Choroid plexus epithelial cell (primary cell): ENCODE measurements at regions not wholly inside any gene's neighbourhood (a gene's known extent, or its start where the extent isn't known, plus 50 kb on each side); places are given as distances from the start of the nearest gene placed in this dataset.

Experiments
- DNase-seq: peaks from one replicate; pipeline ENCODE4 v3.0.0-alpha.2; 2010; ENCODE audit warnings: low read depth
- H3K4me3 ChIP-seq: 2 replicates; pipeline ENCODE4 v1.5.1; 2011; ENCODE audit warnings: low read depth, mild to moderate bottlenecking, control low read depth, low read length, moderate library complexity
- TF ChIP-seq, protein P1 (sequence below): conservative IDR thresholded peaks from 2 replicates; pipeline ENCODE4 v1.5.1; 2011; ENCODE audit warnings: low read depth, mild to moderate bottlenecking, control low read depth, inconsistent platforms, low read length, moderate library complexity

DNA sequence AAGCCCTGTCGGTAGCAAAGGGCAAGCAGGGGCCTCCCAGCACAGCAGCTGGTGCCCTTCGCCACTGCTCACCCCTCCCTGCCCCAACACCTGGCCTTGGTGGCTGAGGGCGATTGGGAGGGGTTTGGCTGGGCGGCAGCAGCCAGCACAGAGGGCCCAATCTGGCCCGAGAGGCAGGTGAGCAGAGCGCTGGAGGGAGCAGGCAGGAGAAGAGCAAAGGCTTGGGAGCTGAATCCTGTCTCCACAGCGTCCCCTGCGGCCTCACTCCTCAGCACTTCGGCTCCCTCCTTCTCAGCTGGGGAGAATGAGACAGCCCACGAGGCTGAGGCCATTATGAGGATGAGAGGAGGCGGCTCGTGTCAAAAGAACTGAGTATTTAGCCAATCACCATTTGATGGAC lies 74.9 kb upstream of the TAF1B start:
- TF ChIP-seq, protein P1, sequence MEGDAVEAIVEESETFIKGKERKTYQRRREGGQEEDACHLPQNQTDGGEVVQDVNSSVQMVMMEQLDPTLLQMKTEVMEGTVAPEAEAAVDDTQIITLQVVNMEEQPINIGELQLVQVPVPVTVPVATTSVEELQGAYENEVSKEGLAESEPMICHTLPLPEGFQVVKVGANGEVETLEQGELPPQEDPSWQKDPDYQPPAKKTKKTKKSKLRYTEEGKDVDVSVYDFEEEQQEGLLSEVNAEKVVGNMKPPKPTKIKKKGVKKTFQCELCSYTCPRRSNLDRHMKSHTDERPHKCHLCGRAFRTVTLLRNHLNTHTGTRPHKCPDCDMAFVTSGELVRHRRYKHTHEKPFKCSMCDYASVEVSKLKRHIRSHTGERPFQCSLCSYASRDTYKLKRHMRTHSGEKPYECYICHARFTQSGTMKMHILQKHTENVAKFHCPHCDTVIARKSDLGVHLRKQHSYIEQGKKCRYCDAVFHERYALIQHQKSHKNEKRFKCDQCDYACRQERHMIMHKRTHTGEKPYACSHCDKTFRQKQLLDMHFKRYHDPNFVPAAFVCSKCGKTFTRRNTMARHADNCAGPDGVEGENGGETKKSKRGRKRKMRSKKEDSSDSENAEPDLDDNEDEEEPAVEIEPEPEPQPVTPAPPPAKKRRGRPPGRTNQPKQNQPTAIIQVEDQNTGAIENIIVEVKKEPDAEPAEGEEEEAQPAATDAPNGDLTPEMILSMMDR, result peak; percentile 62
- H3K4me3 ChIP-seq, result no peak overlapping the region
- DNase-seq, result peak; percentile 45

- TF ChIP-seq, protein P1, result no peak
- DNase-seq, result no peak
- no peak overlapping the region for H3K4me3 ChIP-seq
Observed at GRCh38 chr2:9769171-9770005, 73.9 kb upstream of the TAF1B start.

DNA sequence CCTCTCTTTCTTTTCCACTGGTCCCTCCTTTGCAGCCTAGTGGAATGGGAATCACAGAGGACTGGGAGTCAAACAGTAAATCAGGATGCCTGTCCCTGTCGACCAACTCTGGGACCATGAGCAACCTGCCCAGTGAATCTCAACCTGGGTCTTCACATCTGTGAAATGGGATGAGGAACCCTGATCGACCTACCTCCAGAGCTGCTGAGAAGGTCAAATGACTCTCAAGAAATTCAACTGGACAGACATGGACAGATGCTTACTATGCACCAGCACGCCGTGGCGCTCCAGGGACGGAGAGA lies 73.3 kb upstream of the TAF1B start:
- no peak overlapping the region for H3K4me3 ChIP-seq
- no peak for DNase-seq
- TF ChIP-seq, protein P1, result no peak

- peak; percentile 84 for DNase-seq
- TF ChIP-seq, protein P1, result peak; percentile 87
- H3K4me3 ChIP-seq, result peak overlapping the region; percentile 33
Observed at GRCh38 chr2:9770308-9771100, 72.8 kb upstream of the TAF1B start.

DNA sequence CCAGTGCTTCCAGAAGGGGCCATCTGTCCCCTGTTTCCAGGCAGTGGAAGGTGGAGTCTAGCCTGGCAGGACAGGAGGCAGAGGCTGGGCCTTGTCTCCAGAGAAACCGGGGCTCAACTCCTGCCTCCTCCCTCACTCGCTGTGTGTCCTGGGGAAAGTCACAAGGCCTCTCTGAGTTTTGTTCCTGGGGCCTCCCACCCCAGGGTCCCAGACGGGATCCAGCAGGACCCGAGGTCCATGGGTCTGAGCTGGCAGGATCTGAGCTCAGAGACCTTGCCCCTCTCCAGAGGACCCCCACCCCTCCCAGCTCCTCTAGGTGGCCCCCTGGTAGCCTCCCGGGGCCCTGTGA lies 72.2 kb upstream of the TAF1B start:
- H3K4me3 ChIP-seq, result no peak overlapping the region
- DNase-seq, result no peak
- TF ChIP-seq, protein P1, result no peak

- TF ChIP-seq, protein P1, result peak; percentile 35
- no peak overlapping the region for H3K4me3 ChIP-seq
- peak; percentile 79 for DNase-seq
Observed at GRCh38 chr2:9771481-9772017, 71.7 kb upstream of the TAF1B start.
